Prostate gland (tissue), 2 donors: ENCODE measurements at regions not wholly inside any gene's neighbourhood (a gene's known extent, or its start where the extent isn't known, plus 50 kb on each side); places are given as distances from the start of the nearest gene placed in this dataset.

ENCODE experiments used
- POLR2A ChIP-seq: fragments of 450-650 bp; IDR thresholded peaks from one replicate; pipeline ENCODE4 v1.6.1; 2016; ENCODE audit warnings: antibody characterized with exemption, mild to moderate bottlenecking
- TF ChIP-seq, protein P1 (sequence below), 4 experiments: fragments of 200-600 bp in 2 of 4; fragments of 450-650 bp in 2 of 4; sonication (generic) in 2 of 4; IDR thresholded peaks; 1 replicate in 3 of 4; 2 replicates in 1 of 4; pipeline ENCODE4 v1.5.1; 2016 to 2019; ENCODE audit warnings: antibody characterized with exemption in 4 of 4, mild to moderate bottlenecking in 2 of 4, moderate library complexity in 2 of 4

- TF ChIP-seq, protein P1, sequence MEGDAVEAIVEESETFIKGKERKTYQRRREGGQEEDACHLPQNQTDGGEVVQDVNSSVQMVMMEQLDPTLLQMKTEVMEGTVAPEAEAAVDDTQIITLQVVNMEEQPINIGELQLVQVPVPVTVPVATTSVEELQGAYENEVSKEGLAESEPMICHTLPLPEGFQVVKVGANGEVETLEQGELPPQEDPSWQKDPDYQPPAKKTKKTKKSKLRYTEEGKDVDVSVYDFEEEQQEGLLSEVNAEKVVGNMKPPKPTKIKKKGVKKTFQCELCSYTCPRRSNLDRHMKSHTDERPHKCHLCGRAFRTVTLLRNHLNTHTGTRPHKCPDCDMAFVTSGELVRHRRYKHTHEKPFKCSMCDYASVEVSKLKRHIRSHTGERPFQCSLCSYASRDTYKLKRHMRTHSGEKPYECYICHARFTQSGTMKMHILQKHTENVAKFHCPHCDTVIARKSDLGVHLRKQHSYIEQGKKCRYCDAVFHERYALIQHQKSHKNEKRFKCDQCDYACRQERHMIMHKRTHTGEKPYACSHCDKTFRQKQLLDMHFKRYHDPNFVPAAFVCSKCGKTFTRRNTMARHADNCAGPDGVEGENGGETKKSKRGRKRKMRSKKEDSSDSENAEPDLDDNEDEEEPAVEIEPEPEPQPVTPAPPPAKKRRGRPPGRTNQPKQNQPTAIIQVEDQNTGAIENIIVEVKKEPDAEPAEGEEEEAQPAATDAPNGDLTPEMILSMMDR (IDR thresholded peaks at IDR 0.05), result no peak
- TF ChIP-seq POLR2A, result no peak
Measured at GRCh38 chr9:73889023-73889422, 608.1 kb upstream of the RORB start.
